ENCODE measurements at regions not wholly inside any gene's neighbourhood (a gene's known extent, or its start where the extent isn't known, plus 50 kb on each side); places are given as distances from the start of the nearest gene placed in this dataset.

GRCh38 chr18:52208646-52209045, 131.4 kb upstream of the DCC start:
- no peak for TF ChIP-seq ATF7 (IDR thresholded peaks at IDR 0.05)
- TF ChIP-seq ATF7 (CRISPR knock-in tag; IDR thresholded peaks at IDR 0.05): no peak
- no peak for TF ChIP-seq KMT2A (CRISPR knock-in tag; IDR thresholded peaks at IDR 0.05)
- TF ChIP-seq ZNF839 (CRISPR knock-in tag; IDR thresholded peaks at IDR 0.05; ENCODE audit: borderline replicate concordance): no peak
- no peak for TF ChIP-seq HMG20B (CRISPR knock-in tag; conservative IDR thresholded peaks at IDR 0.05)
- no peak for TF ChIP-seq ZBTB7A (CRISPR knock-in tag; IDR thresholded peaks at IDR 0.05)
- no peak for TF ChIP-seq MZF1 (CRISPR knock-in tag; IDR thresholded peaks at IDR 0.05; ENCODE audit: borderline replicate concordance)

Measured in HepG2 (cell line).